ENCODE measurements at regions not wholly inside any gene's neighbourhood (a gene's known extent, or its start where the extent isn't known, plus 50 kb on each side); places are given as distances from the start of the nearest gene placed in this dataset.

DNA sequence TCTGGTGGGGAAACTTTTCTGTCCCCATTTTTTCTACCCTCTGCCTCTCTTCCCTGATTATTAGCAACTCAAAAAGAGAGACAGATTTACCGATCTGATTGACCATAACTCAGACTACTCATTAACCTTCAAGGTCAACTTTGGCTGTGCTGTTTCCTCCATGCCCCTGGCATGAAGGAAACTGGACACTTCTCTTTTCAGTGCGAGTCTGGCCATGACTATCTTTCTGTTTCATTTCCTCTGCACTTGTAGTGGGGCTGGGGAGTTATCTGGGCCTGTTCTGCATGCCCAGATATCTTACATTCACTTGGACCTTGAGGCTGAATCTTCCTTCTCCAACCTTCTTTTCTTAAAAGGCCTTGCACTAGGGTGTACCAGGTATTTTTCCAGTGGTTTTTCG, 76.9 kb upstream of the SLCO2A1 start:
- Histone ChIP-seq H3K27ac (ENCODE audit: extremely low read length, insufficient read depth, low read length) (no peak overlapping the region), H3K4me1 (ENCODE audit: insufficient read depth, low read length) (peaks cover 16% of the 10 kb centered on the region), H3K9me3 (ENCODE audit: low read length) (no peaks in the 10 kb centered on the region), H3K36me3 (replicated peaks in 1 of 2; ENCODE audit: control insufficient read depth in 1 of 2, insufficient read depth in 2 of 2, low read length in 2 of 2) (no peaks in the 10 kb centered on the region), H4K20me1 (ENCODE audit: insufficient read depth, low read length) (no peaks in the 10 kb centered on the region), H3K9ac (ENCODE audit: insufficient read depth, low read depth, low read length) (no peak overlapping the region), H2AFZ (ENCODE audit: low read length) (no peak overlapping the region), H3K4me3 (replicated peaks in 1 of 3; ENCODE audit: insufficient read depth in 1 of 3, low read depth in 2 of 3, low read length in 3 of 3) (no peak overlapping the region), H3K4me2 (ENCODE audit: low read depth, low read length) (peak overlapping the region; percentile 36), H3K27me3 (ENCODE audit: control insufficient read depth in 1 of 2, insufficient read depth in 2 of 2, low read length in 2 of 2) (no peaks in the 10 kb centered on the region), H3K79me2 (ENCODE audit: insufficient read depth, low read length) (no peaks in the 10 kb centered on the region)
- peak; percentile 11 for DNase-seq (ENCODE audit: low spot score)
- ATAC-seq: peak; percentile 85
- POLR2A ChIA-PET: no interaction called here
- BruUV-seq (replicated peaks): no TSS peak
- in situ Hi-C loops (cut with HindIII; ENCODE audit: extremely low pct_ligation_motif_present, low pct_unique_long_range_greater_than_20kb): no loop called here
- CTCF ChIA-PET (ENCODE audit: low intra/inter-chr PET ratio, low total read pairs): no interaction called here
- WGBS (ENCODE audit: low lambda C conversion rate): 8% methylated on average over 3 of the region's 3 CpGs
- intact Hi-C loops (cut with micrococcal nuclease; ENCODE audit: unreplicated experiment): no loop called here
- TF ChIP-seq, protein P1, sequence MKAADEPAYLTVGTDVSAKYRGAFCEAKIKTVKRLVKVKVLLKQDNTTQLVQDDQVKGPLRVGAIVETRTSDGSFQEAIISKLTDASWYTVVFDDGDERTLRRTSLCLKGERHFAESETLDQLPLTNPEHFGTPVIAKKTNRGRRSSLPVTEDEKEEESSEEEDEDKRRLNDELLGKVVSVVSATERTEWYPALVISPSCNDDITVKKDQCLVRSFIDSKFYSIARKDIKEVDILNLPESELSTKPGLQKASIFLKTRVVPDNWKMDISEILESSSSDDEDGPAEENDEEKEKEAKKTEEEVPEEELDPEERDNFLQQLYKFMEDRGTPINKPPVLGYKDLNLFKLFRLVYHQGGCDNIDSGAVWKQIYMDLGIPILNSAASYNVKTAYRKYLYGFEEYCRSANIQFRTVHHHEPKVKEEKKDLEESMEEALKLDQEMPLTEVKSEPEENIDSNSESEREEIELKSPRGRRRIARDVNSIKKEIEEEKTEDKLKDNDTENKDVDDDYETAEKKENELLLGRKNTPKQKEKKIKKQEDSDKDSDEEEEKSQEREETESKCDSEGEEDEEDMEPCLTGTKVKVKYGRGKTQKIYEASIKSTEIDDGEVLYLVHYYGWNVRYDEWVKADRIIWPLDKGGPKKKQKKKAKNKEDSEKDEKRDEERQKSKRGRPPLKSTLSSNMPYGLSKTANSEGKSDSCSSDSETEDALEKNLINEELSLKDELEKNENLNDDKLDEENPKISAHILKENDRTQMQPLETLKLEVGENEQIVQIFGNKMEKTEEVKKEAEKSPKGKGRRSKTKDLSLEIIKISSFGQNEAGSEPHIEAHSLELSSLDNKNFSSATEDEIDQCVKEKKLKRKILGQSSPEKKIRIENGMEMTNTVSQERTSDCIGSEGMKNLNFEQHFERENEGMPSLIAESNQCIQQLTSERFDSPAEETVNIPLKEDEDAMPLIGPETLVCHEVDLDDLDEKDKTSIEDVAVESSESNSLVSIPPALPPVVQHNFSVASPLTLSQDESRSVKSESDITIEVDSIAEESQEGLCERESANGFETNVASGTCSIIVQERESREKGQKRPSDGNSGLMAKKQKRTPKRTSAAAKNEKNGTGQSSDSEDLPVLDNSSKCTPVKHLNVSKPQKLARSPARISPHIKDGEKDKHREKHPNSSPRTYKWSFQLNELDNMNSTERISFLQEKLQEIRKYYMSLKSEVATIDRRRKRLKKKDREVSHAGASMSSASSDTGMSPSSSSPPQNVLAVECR (CRISPR knock-in tag; IDR thresholded peaks at IDR 0.05; ENCODE audit: borderline replicate concordance): no peak
- TF ChIP-seq ZNF274 (CRISPR knock-in tag; IDR thresholded peaks at IDR 0.05) (no peak), GATAD2A (CRISPR knock-in tag; IDR thresholded peaks at IDR 0.05) (0 out of 2 replicates have a peak, but pooled peaks have one; percentile 26), ZFY (CRISPR knock-in tag; IDR thresholded peaks at IDR 0.05) (no peak)
- TF ChIP-seq, protein P2, sequence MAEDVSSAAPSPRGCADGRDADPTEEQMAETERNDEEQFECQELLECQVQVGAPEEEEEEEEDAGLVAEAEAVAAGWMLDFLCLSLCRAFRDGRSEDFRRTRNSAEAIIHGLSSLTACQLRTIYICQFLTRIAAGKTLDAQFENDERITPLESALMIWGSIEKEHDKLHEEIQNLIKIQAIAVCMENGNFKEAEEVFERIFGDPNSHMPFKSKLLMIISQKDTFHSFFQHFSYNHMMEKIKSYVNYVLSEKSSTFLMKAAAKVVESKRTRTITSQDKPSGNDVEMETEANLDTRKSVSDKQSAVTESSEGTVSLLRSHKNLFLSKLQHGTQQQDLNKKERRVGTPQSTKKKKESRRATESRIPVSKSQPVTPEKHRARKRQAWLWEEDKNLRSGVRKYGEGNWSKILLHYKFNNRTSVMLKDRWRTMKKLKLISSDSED (CRISPR knock-in tag; IDR thresholded peaks at IDR 0.05): no peak
- TF ChIP-seq, protein P3, sequence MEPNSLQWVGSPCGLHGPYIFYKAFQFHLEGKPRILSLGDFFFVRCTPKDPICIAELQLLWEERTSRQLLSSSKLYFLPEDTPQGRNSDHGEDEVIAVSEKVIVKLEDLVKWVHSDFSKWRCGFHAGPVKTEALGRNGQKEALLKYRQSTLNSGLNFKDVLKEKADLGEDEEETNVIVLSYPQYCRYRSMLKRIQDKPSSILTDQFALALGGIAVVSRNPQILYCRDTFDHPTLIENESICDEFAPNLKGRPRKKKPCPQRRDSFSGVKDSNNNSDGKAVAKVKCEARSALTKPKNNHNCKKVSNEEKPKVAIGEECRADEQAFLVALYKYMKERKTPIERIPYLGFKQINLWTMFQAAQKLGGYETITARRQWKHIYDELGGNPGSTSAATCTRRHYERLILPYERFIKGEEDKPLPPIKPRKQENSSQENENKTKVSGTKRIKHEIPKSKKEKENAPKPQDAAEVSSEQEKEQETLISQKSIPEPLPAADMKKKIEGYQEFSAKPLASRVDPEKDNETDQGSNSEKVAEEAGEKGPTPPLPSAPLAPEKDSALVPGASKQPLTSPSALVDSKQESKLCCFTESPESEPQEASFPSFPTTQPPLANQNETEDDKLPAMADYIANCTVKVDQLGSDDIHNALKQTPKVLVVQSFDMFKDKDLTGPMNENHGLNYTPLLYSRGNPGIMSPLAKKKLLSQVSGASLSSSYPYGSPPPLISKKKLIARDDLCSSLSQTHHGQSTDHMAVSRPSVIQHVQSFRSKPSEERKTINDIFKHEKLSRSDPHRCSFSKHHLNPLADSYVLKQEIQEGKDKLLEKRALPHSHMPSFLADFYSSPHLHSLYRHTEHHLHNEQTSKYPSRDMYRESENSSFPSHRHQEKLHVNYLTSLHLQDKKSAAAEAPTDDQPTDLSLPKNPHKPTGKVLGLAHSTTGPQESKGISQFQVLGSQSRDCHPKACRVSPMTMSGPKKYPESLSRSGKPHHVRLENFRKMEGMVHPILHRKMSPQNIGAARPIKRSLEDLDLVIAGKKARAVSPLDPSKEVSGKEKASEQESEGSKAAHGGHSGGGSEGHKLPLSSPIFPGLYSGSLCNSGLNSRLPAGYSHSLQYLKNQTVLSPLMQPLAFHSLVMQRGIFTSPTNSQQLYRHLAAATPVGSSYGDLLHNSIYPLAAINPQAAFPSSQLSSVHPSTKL (CRISPR knock-in tag; IDR thresholded peaks at IDR 0.05): 0 out of 2 replicates have a peak, but pooled peaks have one; percentile 17
- TF ChIP-seq, protein P4, sequence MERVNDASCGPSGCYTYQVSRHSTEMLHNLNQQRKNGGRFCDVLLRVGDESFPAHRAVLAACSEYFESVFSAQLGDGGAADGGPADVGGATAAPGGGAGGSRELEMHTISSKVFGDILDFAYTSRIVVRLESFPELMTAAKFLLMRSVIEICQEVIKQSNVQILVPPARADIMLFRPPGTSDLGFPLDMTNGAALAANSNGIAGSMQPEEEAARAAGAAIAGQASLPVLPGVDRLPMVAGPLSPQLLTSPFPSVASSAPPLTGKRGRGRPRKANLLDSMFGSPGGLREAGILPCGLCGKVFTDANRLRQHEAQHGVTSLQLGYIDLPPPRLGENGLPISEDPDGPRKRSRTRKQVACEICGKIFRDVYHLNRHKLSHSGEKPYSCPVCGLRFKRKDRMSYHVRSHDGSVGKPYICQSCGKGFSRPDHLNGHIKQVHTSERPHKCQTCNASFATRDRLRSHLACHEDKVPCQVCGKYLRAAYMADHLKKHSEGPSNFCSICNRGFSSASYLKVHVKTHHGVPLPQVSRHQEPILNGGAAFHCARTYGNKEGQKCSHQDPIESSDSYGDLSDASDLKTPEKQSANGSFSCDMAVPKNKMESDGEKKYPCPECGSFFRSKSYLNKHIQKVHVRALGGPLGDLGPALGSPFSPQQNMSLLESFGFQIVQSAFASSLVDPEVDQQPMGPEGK (CRISPR knock-in tag; IDR thresholded peaks at IDR 0.05): no peak
- no peak for FAIRE-seq
